Ascending aorta (tissue), 2 donors: ENCODE measurements at regions not wholly inside any gene's neighbourhood (a gene's known extent, or its start where the extent isn't known, plus 50 kb on each side); places are given as distances from the start of the nearest gene placed in this dataset.

Experiments
- DNase-seq, 2 donors: peaks; one replicate each; pipeline ENCODE4 v3.0.0-alpha.2; 2019; ENCODE audit warnings: low spot score in 2 of 2
- H3K27ac ChIP-seq, 2 donors: fragments of 200-600 bp; sonication (generic); one replicate each; pipeline ENCODE4 v1.5.1; 2016 to 2017; ENCODE audit warnings: mild to moderate bottlenecking in 1 of 2
- H3K27me3 ChIP-seq: fragments of 200-600 bp; sonication (generic); one replicate; pipeline ENCODE4 v1.5.1; 2017
- H3K36me3 ChIP-seq, 2 donors: fragments of 200-600 bp; sonication (generic); one replicate each; pipeline ENCODE4 v1.5.1; 2016
- H3K4me1 ChIP-seq, 2 donors: fragments of 200-600 bp; sonication (generic); one replicate each; pipeline ENCODE4 v1.5.1; 2016 to 2017; ENCODE audit warnings: mild to moderate bottlenecking in 1 of 2
- H3K4me3 ChIP-seq, 2 donors: fragments of 200-600 bp; sonication (generic); one replicate each; pipeline ENCODE4 v1.5.1; 2016 to 2017; ENCODE audit warnings: mild to moderate bottlenecking in 1 of 2
- H3K9me3 ChIP-seq, 2 donors: fragments of 200-600 bp; sonication (generic); one replicate each; pipeline ENCODE4 v1.5.1; 2016
- CTCF ChIP-seq, 3 experiments: fragments of 200-600 bp in 2 of 3; fragments of 450-650 bp in 1 of 3; sonication (generic) in 2 of 3; IDR thresholded peaks; one replicate each; pipeline ENCODE4 v1.5.1; 2016 to 2019; ENCODE audit warnings: antibody characterized with exemption in 3 of 3, mild to moderate bottlenecking in 1 of 3, moderate library complexity in 1 of 3
- intact Hi-C: fragments of 100-400 bp; cut with DNase I; formaldehyde crosslinking; loops from one replicate; pipeline ENCODE4 v1.15.1; 2023

- H3K36me3 ChIP-seq = no peaks in the 10 kb centered on the region
- H3K4me3 ChIP-seq = no peak overlapping the region
- no peak for TF ChIP-seq CTCF (IDR thresholded peaks at IDR 0.05)
- H3K27me3 ChIP-seq = no peaks in the 10 kb centered on the region
- peaks cover 0 to 3% of the 10 kb centered on the region in 2 donors for H3K4me1 ChIP-seq
- DNase-seq = no peak
- intact Hi-C loops = loop anchor here (2.0 kb wide), 1 partner anchor 31 kb away; no protein-coding TSS in a partner anchor
- no peaks in the 10 kb centered on the region for H3K9me3 ChIP-seq
- no peak overlapping the region for H3K27ac ChIP-seq
Observed at GRCh38 chr1:234733427-234733826, 123.4 kb upstream of the IRF2BP2 start.

GRCh38 chr1:234732671-234733390 is 122.9 kb upstream of the IRF2BP2 start:
- no peak for DNase-seq
- TF ChIP-seq CTCF (IDR thresholded peaks at IDR 0.05) = no peak
- intact Hi-C loops = loop anchor here (2.0 kb wide), 1 partner anchor 32 kb away; no protein-coding TSS in a partner anchor
- peaks cover under 1 to 3% of the 10 kb centered on the region in 2 donors for H3K4me1 ChIP-seq
- H3K4me3 ChIP-seq = no peak overlapping the region
- H3K9me3 ChIP-seq = no peaks in the 10 kb centered on the region
- no peaks in the 10 kb centered on the region for H3K27me3 ChIP-seq
- no peaks in the 10 kb centered on the region for H3K36me3 ChIP-seq
- no peak overlapping the region for H3K27ac ChIP-seq

GRCh38 chr1:234732260-234732659 is 122.3 kb upstream of the IRF2BP2 start:
- no peak for DNase-seq
- intact Hi-C loops = loop anchor here (2.0 kb wide), 1 partner anchor 33 kb away; no protein-coding TSS in a partner anchor
- Histone ChIP-seq H3K36me3 (no peaks in the 10 kb centered on the region), H3K4me3 (no peak overlapping the region), H3K27me3 (no peaks in the 10 kb centered on the region), H3K27ac (no peak overlapping the region), H3K4me1 (peaks cover 3 to 6% of the 10 kb centered on the region in 2 donors), H3K9me3 (no peaks in the 10 kb centered on the region)
- TF ChIP-seq CTCF (IDR thresholded peaks at IDR 0.05) = no peak

- Histone ChIP-seq H3K4me1 (peaks cover 3 to 12% of the 10 kb centered on the region in 2 donors), H3K9me3 (no peaks in the 10 kb centered on the region), H3K27ac (no peak overlapping the region), H3K36me3 (no peaks in the 10 kb centered on the region), H3K27me3 (no peaks in the 10 kb centered on the region), H3K4me3 (no peak overlapping the region)
- DNase-seq = no peak
- intact Hi-C loops = loop anchor here (2.0 kb wide), 1 partner anchor 33 kb away; no protein-coding TSS in a partner anchor
- TF ChIP-seq CTCF (IDR thresholded peaks at IDR 0.05) = no peak
Observed at GRCh38 chr1:234731569-234732085, 121.6 kb upstream of the IRF2BP2 start.

GRCh38 chr1:234730770-234731568 is 121.0 kb upstream of the IRF2BP2 start:
- TF ChIP-seq CTCF (IDR thresholded peaks at IDR 0.05) = no peak
- intact Hi-C loops = no loop called here
- H3K4me3 ChIP-seq = no peak overlapping the region
- H3K4me1 ChIP-seq = peaks cover 3 to 19% of the 10 kb centered on the region in 2 donors
- no peaks in the 10 kb centered on the region for H3K36me3 ChIP-seq
- no peaks in the 10 kb centered on the region for H3K9me3 ChIP-seq
- no peak overlapping the region for H3K27ac ChIP-seq
- no peaks in the 10 kb centered on the region for H3K27me3 ChIP-seq
- DNase-seq = no peak
